Activated B cell treated with CpG ODN at 0.5 μM for 24 hours (primary cell): ENCODE measurements at regions not wholly inside any gene's neighbourhood (a gene's known extent, or its start where the extent isn't known, plus 50 kb on each side); places are given as distances from the start of the nearest gene placed in this dataset.
A peak's percentile ranks its signal among the peaks of the same experiment; 100 is the strongest.

ENCODE experiments used
- ATAC-seq: fragments of 200-7000 bp; cut with Tn5 transposase; one replicate; pipeline ENCODE4 v1.10.0; 2021; ENCODE audit warnings: low read depth, mild to moderate bottlenecking, moderate library complexity
- CTCF ChIA-PET: fragments of 350-600 bp; sonication (Branson Sonifier 250); formaldehyde crosslinking; loops from one replicate; lab custom pipeline; 2021; ENCODE audit warnings: antibody characterized with exemption; lab: Charles Lee
- POLR2A ChIA-PET: fragments of 350-600 bp; sonication (Branson Sonifier 250); formaldehyde crosslinking; loops from one replicate; lab custom pipeline; 2021; ENCODE audit warnings: antibody characterized with exemption; lab: Charles Lee
- DNase-seq: peaks from one replicate; pipeline ENCODE4 v3.0.0; 2022
- H3K27ac Mint-ChIP-seq: one replicate; pipeline ENCODE4 v1.8.0; 2020; ENCODE audit warnings: mixed read lengths
- H3K27me3 Mint-ChIP-seq: one replicate; pipeline ENCODE4 v1.8.0; 2021; ENCODE audit warnings: mixed read lengths
- H3K36me3 Mint-ChIP-seq: one replicate; pipeline ENCODE4 v1.8.0; 2021; ENCODE audit warnings: low read depth, mixed read lengths
- H3K4me1 Mint-ChIP-seq: one replicate; pipeline ENCODE4 v1.8.0; 2021; ENCODE audit warnings: mixed read lengths
- H3K4me3 Mint-ChIP-seq: one replicate; pipeline ENCODE4 v1.8.0; 2020; ENCODE audit warnings: mild to moderate bottlenecking, mixed read lengths
- H3K9me3 Mint-ChIP-seq: one replicate; pipeline ENCODE4 v1.8.0; 2020; ENCODE audit warnings: mixed read lengths
- intact Hi-C: fragments of 100-400 bp; cut with micrococcal nuclease; formaldehyde crosslinking; loops from one replicate; pipeline ENCODE4 v1.15.1; 2024
- TF ChIP-seq, protein P1 (sequence below): fragments of 200-600 bp; IDR thresholded peaks from one replicate; pipeline ENCODE4 v1.8.0; 2022; ENCODE audit warnings: antibody characterized with exemption, mild to moderate bottlenecking

DNA sequence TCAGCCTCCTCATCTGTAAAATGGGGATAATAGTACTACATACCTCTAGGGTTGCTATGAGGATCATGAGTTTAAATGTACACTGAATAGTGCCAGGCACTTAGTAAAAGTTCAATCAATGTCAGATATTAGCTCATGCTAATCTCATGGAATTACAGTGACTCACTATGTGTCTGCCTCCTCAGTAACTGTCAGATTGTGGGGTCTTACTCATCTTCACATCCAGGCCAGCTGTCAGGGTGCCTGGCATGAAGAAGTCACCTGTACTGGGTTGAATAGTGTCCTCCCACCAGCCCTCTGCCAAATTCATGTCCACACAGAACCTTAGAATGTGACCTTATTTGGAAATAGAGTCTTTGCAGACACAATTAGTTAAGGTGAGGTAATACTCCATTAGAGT, 54.3 kb upstream of the STIM2 start:
- no peak for ATAC-seq
- Mint-ChIP-seq H3K4me3 (no peak overlapping the region), H3K27me3 (peaks cover 16% of the 10 kb centered on the region), H3K36me3 (no peaks in the 10 kb centered on the region), H3K27ac (no peak overlapping the region), H3K4me1 (peaks cover 33% of the 10 kb centered on the region), H3K9me3 (peaks cover 3% of the 10 kb centered on the region)
- ChIA-PET POLR2A (no interaction called here), CTCF (no interaction called here)
- TF ChIP-seq, protein P1, sequence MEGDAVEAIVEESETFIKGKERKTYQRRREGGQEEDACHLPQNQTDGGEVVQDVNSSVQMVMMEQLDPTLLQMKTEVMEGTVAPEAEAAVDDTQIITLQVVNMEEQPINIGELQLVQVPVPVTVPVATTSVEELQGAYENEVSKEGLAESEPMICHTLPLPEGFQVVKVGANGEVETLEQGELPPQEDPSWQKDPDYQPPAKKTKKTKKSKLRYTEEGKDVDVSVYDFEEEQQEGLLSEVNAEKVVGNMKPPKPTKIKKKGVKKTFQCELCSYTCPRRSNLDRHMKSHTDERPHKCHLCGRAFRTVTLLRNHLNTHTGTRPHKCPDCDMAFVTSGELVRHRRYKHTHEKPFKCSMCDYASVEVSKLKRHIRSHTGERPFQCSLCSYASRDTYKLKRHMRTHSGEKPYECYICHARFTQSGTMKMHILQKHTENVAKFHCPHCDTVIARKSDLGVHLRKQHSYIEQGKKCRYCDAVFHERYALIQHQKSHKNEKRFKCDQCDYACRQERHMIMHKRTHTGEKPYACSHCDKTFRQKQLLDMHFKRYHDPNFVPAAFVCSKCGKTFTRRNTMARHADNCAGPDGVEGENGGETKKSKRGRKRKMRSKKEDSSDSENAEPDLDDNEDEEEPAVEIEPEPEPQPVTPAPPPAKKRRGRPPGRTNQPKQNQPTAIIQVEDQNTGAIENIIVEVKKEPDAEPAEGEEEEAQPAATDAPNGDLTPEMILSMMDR = no peak
- intact Hi-C loops = loop anchor here (2.0 kb wide), 1 partner anchor 20 kb away; no protein-coding TSS in a partner anchor
- DNase-seq = no peak

DNA sequence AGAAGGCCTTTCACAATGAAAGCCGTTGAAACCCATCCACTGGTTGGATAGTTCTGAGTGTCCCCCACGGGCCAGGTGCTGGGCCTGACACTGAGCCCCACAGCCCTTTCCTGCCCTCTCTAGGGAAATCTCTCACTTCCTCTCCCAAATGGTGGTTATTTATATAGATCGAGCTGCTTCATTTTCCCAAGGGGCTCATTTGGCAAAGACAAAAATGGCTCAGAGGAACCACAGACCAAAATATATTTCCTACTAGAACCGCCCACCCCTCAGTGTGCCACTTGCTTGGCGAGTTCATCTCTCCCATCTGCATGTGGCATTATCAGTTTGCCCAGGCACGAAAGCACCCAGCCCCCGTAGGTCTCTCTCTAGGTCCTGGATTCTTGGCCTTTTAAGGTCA, 53.3 kb upstream of the STIM2 start:
- DNase-seq = no peak
- H3K4me1 Mint-ChIP-seq = peaks cover 43% of the 10 kb centered on the region
- H3K27ac Mint-ChIP-seq = peak overlapping the region; percentile 68
- POLR2A ChIA-PET = interaction anchor here (1.2 kb wide), 1 partner anchor 54 kb away, joined by 3 read pairs; no protein-coding TSS in a partner anchor
- peaks cover 21% of the 10 kb centered on the region for H3K27me3 Mint-ChIP-seq
- CTCF ChIA-PET = no interaction called here
- TF ChIP-seq, protein P1 = no peak
- peak; percentile 81 for ATAC-seq
- H3K9me3 Mint-ChIP-seq = peaks cover 4% of the 10 kb centered on the region
- intact Hi-C loops = loop anchor here (1.0 to 2.0 kb wide), 2 partner anchors 20 to 21 kb away; no protein-coding TSS in a partner anchor
- no peaks in the 10 kb centered on the region for H3K36me3 Mint-ChIP-seq
- H3K4me3 Mint-ChIP-seq = peak overlapping the region; percentile 52

DNA sequence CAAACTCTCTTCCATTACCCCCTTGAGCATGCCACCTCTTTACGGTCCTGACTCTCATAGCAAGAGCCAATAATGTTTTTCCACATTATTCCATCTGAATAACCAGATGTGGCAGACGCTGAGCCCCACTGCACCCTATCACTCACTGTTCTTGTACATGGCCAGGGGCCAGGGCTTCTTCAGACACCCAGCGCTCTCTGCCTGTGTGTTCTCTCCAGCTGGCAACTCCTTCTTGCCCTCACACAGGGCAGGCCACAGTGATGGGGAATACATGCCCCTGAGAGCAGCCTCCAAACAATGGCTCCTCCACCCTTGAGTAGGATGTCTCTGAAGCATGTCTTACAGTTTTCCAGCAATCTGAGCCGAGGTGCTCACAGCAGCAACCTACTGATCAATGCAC, 50.8 kb upstream of the STIM2 start:
- Mint-ChIP-seq H3K27ac (no peak overlapping the region), H3K4me1 (peaks cover 44% of the 10 kb centered on the region), H3K4me3 (no peak overlapping the region), H3K27me3 (peaks cover 28% of the 10 kb centered on the region), H3K9me3 (peaks cover 4% of the 10 kb centered on the region), H3K36me3 (no peaks in the 10 kb centered on the region)
- ChIA-PET CTCF (no interaction called here), POLR2A (interaction anchor here (1.1 kb wide), 1 partner anchor 9 kb away, joined by 3 read pairs; no protein-coding TSS in a partner anchor)
- ATAC-seq = no peak
- TF ChIP-seq, protein P1 = no peak
- intact Hi-C loops = no loop called here
- DNase-seq = no peak
